ENCODE measurements at regions not wholly inside any gene's neighbourhood (a gene's known extent, or its start where the extent isn't known, plus 50 kb on each side); places are given as distances from the start of the nearest gene placed in this dataset.

DNA sequence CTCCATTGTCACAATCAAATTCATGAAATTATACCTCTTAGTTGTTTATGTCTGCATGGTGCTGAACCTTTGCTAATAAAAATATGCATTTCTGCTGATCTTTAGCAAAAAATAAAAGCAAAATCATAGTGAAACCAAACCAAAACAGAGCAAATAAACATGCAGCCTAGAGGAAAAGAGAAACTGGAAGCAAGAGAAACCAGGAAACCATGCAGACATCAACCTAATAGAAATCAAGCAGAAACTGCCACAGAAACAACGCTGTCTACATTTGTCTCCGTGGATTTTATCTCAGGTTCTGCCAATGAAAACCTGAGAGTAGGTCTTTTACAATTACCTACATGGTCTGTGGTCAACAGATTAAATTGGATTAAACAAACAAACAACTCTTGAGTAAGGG is 173.7 kb downstream of the SYT10 start:
- ATAC-seq (no peak), DNase-seq (ENCODE audit: low read depth in 1 of 2, low spot score in 1 of 2) (no peak), FAIRE-seq (no peak)
- no peak overlapping the region for H3K27ac ChIP-seq
- no peaks in the 10 kb centered on the region for H3K4me1 ChIP-seq
- no peaks in the 10 kb centered on the region for H3K9me3 ChIP-seq
- no peak overlapping the region for H3K4me2 ChIP-seq
- 1% methylated on average over 2 of the region's 2 CpGs for WGBS (ENCODE audit: missing lambda C conversion rate)
- TF ChIP-seq, protein P1, sequence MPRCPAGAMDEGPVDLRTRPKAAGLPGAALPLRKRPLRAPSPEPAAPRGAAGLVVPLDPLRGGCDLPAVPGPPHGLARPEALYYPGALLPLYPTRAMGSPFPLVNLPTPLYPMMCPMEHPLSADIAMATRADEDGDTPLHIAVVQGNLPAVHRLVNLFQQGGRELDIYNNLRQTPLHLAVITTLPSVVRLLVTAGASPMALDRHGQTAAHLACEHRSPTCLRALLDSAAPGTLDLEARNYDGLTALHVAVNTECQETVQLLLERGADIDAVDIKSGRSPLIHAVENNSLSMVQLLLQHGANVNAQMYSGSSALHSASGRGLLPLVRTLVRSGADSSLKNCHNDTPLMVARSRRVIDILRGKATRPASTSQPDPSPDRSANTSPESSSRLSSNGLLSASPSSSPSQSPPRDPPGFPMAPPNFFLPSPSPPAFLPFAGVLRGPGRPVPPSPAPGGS (IDR thresholded peaks at IDR 0.05): no peak
- no peak for TF ChIP-seq ZNF302 (CRISPR knock-in tag; IDR thresholded peaks at IDR 0.05)
- no peak overlapping the region for H3K4me3 ChIP-seq
- CTCF ChIA-PET: no interaction called here
- POLR2A ChIA-PET: no interaction called here

DNA sequence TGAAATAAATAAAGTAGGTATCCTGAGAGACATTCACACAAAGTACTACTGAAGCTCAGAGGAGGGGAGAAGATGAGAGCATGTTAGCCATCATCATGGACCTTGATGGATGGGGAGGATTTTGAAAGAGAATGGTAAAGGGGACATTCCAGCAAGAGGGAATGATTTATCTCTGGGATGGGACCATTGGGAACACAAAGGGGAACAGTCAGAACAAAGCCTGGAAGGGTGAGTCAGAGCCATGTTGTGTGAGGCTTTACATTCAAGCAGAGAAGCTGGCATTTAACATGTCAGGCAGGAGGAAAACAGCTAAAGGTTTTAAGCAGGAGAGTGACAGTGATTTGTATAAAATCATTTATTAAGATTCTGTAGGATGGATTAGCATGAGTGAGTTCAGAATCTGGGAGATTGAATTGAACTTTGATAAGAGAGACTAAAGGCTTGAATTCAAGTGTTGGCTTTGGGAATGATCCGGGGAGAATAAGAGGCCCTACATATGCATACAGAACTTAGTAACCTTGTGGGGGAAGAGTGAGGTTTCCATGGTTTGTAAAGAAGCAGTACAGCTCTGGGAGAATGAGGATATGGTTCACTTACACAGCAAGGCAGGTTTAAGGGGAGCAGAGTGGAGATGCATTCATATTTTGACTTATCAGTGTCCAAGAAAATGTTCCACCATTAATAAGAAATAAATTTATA is 174.4 kb downstream of the SYT10 start:
- Histone ChIP-seq H3K4me3 (no peak overlapping the region), H3K27ac (no peak overlapping the region), H3K9me3 (no peaks in the 10 kb centered on the region), H3K4me2 (no peak overlapping the region), H3K4me1 (no peaks in the 10 kb centered on the region)
- POLR2A ChIA-PET: no interaction called here
- no peak for FAIRE-seq
- no peak for DNase-seq (ENCODE audit: low read depth in 1 of 2, low spot score in 1 of 2)
- CTCF ChIA-PET: no interaction called here
- 0% methylated on average over 1 of the region's 1 CpG for WGBS (ENCODE audit: missing lambda C conversion rate)
- no peak for ATAC-seq
- TF ChIP-seq FOXS1 (CRISPR knock-in tag; IDR thresholded peaks at IDR 0.05): no peak
- no peak for TF ChIP-seq CHD4 (IDR thresholded peaks at IDR 0.05; ENCODE audit: borderline replicate concordance)
- no peak for TF ChIP-seq MAX (IDR thresholded peaks at IDR 0.05)
- TF ChIP-seq KDM1A (IDR thresholded peaks at IDR 0.05; ENCODE audit: low read depth): no peak
- TF ChIP-seq ATOH8 (CRISPR knock-in tag; IDR thresholded peaks at IDR 0.05; ENCODE audit: low read depth): no peak

DNA sequence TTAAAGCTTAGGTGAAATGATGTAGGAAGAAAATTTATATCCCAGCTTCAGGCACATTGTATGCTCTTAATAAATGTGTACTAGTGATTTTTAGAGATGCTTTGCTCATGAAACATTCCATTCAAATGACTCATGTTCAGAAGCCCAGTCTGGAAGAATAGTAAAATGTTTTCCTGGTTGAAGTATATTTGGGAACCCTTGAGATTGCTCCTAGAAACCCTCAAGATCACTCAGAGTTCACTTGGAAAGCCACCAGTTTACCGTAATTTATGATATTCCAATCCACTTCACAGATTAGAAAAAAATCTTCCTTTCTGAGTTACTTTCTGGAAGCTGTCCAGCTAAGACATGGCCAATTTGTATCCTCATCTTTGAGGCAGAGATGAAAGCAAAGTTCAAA is 186.4 kb downstream of the SYT10 start:
- no peak for TF ChIP-seq JUN (IDR thresholded peaks at IDR 0.05)
- TF ChIP-seq FOSL2 (IDR thresholded peaks at IDR 0.05): no peak
- peak; percentile 6; the same call in 1 of the 2 replicates for TF ChIP-seq FOSL2 (CRISPR knock-in tag; IDR thresholded peaks at IDR 0.05)
- Histone ChIP-seq H3K4me3 (no peak overlapping the region), H3K27ac (no peak overlapping the region), H3K4me2 (no peak overlapping the region), H3K9me3 (no peaks in the 10 kb centered on the region), H3K4me1 (no peaks in the 10 kb centered on the region)
- DNase-seq (ENCODE audit: low read depth in 1 of 2, low spot score in 1 of 2): no peak
- ChIA-PET POLR2A (no interaction called here), CTCF (interaction anchor here (1.8 kb wide), 1 partner anchor 14 kb away, joined by 4 read pairs; no protein-coding TSS in a partner anchor)
- no peak for ATAC-seq
- WGBS (ENCODE audit: missing lambda C conversion rate): 0% methylated on average over 1 of the region's 1 CpG
- FAIRE-seq: no peak

- POLR2A ChIA-PET: no interaction called here
- no peaks in the 10 kb centered on the region for H3K4me1 ChIP-seq
- ATAC-seq (no peak), FAIRE-seq (no peak), DNase-seq (ENCODE audit: low read depth in 1 of 2, low spot score in 1 of 2) (no peak)
- TF ChIP-seq MAFK (IDR thresholded peaks at IDR 0.05; ENCODE audit: partially characterized antibody): peak; percentile 67
- TF ChIP-seq, protein P1 (IDR thresholded peaks at IDR 0.05): no peak
- no peak overlapping the region for H3K4me2 ChIP-seq
- no peaks in the 10 kb centered on the region for H3K9me3 ChIP-seq
- CTCF ChIA-PET: interaction anchor here (1.8 kb wide), 1 partner anchor 16 kb away, joined by 4 read pairs; no protein-coding TSS in a partner anchor
- no peak overlapping the region for H3K27ac ChIP-seq
- H3K4me3 ChIP-seq: no peak overlapping the region
These were observed 188.1 kb downstream of the SYT10 start for GRCh38 chr12:33251548-33251947.

- CTCF ChIA-PET: interaction anchor here (0.9 kb wide), 1 partner anchor 46 kb away, joined by 3 read pairs; no protein-coding TSS in a partner anchor
- DNase-seq (ENCODE audit: low read depth in 1 of 2, low spot score in 1 of 2) (no peak), FAIRE-seq (no peak), ATAC-seq (no peak)
- Histone ChIP-seq H3K9me3 (no peaks in the 10 kb centered on the region), H3K4me2 (no peak overlapping the region), H3K4me1 (no peaks in the 10 kb centered on the region), H3K27ac (no peak overlapping the region), H3K4me3 (no peak overlapping the region)
- POLR2A ChIA-PET: no interaction called here
- WGBS (ENCODE audit: missing lambda C conversion rate): 18% methylated on average over 3 of the region's 3 CpGs
- TF ChIP-seq TFCP2L1 (CRISPR knock-in tag; IDR thresholded peaks at IDR 0.05) (no peak), ZSCAN20 (CRISPR knock-in tag; IDR thresholded peaks at IDR 0.05) (no peak), NFE2L2 (conservative IDR thresholded peaks at IDR 0.05; ENCODE audit: low read length) (no peak), USF2 (IDR thresholded peaks at IDR 0.05) (no peak), JUN (IDR thresholded peaks at IDR 0.05) (no peak), PHF8 (IDR thresholded peaks at IDR 0.05; ENCODE audit: borderline replicate concordance, low read depth) (no peak), ZFP36 (IDR thresholded peaks at IDR 0.05; ENCODE audit: borderline replicate concordance, partially characterized antibody) (no peak)
- TF ChIP-seq, protein P2, sequence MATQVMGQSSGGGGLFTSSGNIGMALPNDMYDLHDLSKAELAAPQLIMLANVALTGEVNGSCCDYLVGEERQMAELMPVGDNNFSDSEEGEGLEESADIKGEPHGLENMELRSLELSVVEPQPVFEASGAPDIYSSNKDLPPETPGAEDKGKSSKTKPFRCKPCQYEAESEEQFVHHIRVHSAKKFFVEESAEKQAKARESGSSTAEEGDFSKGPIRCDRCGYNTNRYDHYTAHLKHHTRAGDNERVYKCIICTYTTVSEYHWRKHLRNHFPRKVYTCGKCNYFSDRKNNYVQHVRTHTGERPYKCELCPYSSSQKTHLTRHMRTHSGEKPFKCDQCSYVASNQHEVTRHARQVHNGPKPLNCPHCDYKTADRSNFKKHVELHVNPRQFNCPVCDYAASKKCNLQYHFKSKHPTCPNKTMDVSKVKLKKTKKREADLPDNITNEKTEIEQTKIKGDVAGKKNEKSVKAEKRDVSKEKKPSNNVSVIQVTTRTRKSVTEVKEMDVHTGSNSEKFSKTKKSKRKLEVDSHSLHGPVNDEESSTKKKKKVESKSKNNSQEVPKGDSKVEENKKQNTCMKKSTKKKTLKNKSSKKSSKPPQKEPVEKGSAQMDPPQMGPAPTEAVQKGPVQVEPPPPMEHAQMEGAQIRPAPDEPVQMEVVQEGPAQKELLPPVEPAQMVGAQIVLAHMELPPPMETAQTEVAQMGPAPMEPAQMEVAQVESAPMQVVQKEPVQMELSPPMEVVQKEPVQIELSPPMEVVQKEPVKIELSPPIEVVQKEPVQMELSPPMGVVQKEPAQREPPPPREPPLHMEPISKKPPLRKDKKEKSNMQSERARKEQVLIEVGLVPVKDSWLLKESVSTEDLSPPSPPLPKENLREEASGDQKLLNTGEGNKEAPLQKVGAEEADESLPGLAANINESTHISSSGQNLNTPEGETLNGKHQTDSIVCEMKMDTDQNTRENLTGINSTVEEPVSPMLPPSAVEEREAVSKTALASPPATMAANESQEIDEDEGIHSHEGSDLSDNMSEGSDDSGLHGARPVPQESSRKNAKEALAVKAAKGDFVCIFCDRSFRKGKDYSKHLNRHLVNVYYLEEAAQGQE (IDR thresholded peaks at IDR 0.05): no peak
These were observed 191.3 kb downstream of the SYT10 start for GRCh38 chr12:33248364-33248763.
